Stromal cell of bone marrow (primary cell): ENCODE measurements at regions not wholly inside any gene's neighbourhood (a gene's known extent, or its start where the extent isn't known, plus 50 kb on each side); places are given as distances from the start of the nearest gene placed in this dataset.

Experiments used
- DNase-seq: peaks from one replicate; pipeline ENCODE4 v3.0.0-alpha.2; 2012; ENCODE audit warnings: low read depth

GRCh38 chr2:239455436-239456203 is 54.8 kb upstream of the HDAC4 start:
- DNase-seq, result no peak

- no peak for DNase-seq
These were observed 53.7 kb upstream of the HDAC4 start for GRCh38 chr2:239454507-239454906.
